ENCODE measurements at regions not wholly inside any gene's neighbourhood (a gene's known extent, or its start where the extent isn't known, plus 50 kb on each side); places are given as distances from the start of the nearest gene placed in this dataset.

- no peaks in the 10 kb centered on the region for H3K9me3 ChIP-seq (ENCODE audit: control insufficient read depth, low read depth, low read length)
- no peak overlapping the region for H3K56ac ChIP-seq (ENCODE audit: insufficient read length, low read depth, low read length)
- no peak overlapping the region for H2BK120ac ChIP-seq (ENCODE audit: low read depth, low read length, poor library complexity, severe bottlenecking)
- no peak overlapping the region for H4K8ac ChIP-seq (replicated peaks; ENCODE audit: insufficient read length, low read depth, low read length)
- H3K4me1 ChIP-seq (ENCODE audit: insufficient read depth, low read length) = no peaks in the 10 kb centered on the region
- H2BK20ac ChIP-seq (ENCODE audit: low read depth, low read length, poor library complexity, severe bottlenecking) = no peak overlapping the region
- H3K27me3 ChIP-seq (ENCODE audit: insufficient read depth, low read length) = no peaks in the 10 kb centered on the region
- Mint-ChIP-seq H3K27ac (peak overlapping the region in 1 of 3 experiments; percentile 68; a peak in 1 of 7 replicates), H3K4me3 (no peak overlapping the region), H3K4me1 (peaks cover 19 to 21% of the 10 kb centered on the region in 2 experiments), H3K36me3 (ENCODE audit: insufficient read depth in 1 of 3, low read depth in 3 of 3) (no peaks in the 10 kb centered on the region), H3K27me3 (ENCODE audit: low read depth) (peaks cover 38% of the 10 kb centered on the region), H3K9me3 (peaks cover 0 to 4% of the 10 kb centered on the region in 2 experiments; a peak in 2 of 5 replicates)
- no peaks in the 10 kb centered on the region for H4K20me1 ChIP-seq (ENCODE audit: control insufficient read depth, insufficient read depth, insufficient read length)
- H2BK12ac ChIP-seq (ENCODE audit: insufficient read length, low read depth, low read length) = no peak overlapping the region
- H3K27ac ChIP-seq (ENCODE audit: insufficient read length, low read depth, low read length) = no peak overlapping the region
- H3K23ac ChIP-seq (ENCODE audit: insufficient read length, low read depth, low read length) = no peak overlapping the region
- no peak overlapping the region for H3T11ph ChIP-seq (ENCODE audit: low read length)
- TF ChIP-seq, protein P1, sequence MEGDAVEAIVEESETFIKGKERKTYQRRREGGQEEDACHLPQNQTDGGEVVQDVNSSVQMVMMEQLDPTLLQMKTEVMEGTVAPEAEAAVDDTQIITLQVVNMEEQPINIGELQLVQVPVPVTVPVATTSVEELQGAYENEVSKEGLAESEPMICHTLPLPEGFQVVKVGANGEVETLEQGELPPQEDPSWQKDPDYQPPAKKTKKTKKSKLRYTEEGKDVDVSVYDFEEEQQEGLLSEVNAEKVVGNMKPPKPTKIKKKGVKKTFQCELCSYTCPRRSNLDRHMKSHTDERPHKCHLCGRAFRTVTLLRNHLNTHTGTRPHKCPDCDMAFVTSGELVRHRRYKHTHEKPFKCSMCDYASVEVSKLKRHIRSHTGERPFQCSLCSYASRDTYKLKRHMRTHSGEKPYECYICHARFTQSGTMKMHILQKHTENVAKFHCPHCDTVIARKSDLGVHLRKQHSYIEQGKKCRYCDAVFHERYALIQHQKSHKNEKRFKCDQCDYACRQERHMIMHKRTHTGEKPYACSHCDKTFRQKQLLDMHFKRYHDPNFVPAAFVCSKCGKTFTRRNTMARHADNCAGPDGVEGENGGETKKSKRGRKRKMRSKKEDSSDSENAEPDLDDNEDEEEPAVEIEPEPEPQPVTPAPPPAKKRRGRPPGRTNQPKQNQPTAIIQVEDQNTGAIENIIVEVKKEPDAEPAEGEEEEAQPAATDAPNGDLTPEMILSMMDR (conservative IDR thresholded peaks at IDR 0.05) = no peak
- no peak overlapping the region for H4K5ac ChIP-seq (ENCODE audit: insufficient read length, low read depth, low read length)
- H3K4ac ChIP-seq (ENCODE audit: low read depth, low read length) = no peak overlapping the region
- no peak overlapping the region for H2AFZ ChIP-seq (ENCODE audit: low read length)
- no peak overlapping the region for H2BK15ac ChIP-seq (ENCODE audit: low read depth, low read length)
- H3K23me2 ChIP-seq (ENCODE audit: insufficient read length, low read depth, low read length, poor library complexity, severe bottlenecking) = no peaks in the 10 kb centered on the region
- H3K4me2 ChIP-seq (ENCODE audit: insufficient read depth, insufficient read length, low read length) = no peak overlapping the region
- no peak overlapping the region for H4K91ac ChIP-seq (ENCODE audit: insufficient read length, low read depth, low read length)
- H3K79me2 ChIP-seq (ENCODE audit: insufficient read depth, low read length) = no peaks in the 10 kb centered on the region
- H2BK5ac ChIP-seq (ENCODE audit: insufficient read length, low read length) = no peak overlapping the region
- H3K79me1 ChIP-seq (ENCODE audit: insufficient read depth, low read depth, low read length, poor library complexity, severe bottlenecking) = no peaks in the 10 kb centered on the region
- H3K14ac ChIP-seq (ENCODE audit: insufficient read depth, low read length) = no peak overlapping the region
- H2AK5ac ChIP-seq (ENCODE audit: insufficient read length, low read length) = no peak overlapping the region
- DNase-seq = no peak
- H3K9ac ChIP-seq (ENCODE audit: extremely low read depth, insufficient read length, low read length) = no peak overlapping the region
- no CpG with 5 or more reads among the region's 11 CpGs for WGBS (ENCODE audit: extremely low coverage, insufficient read length, low lambda C conversion rate)
- no peak overlapping the region for H3K18ac ChIP-seq (ENCODE audit: insufficient read length, low read depth, low read length)
Observed at GRCh38 chr20:56872620-56873458, 243.7 kb downstream of the TFAP2C start.
